ENCODE measurements at regions not wholly inside any gene's neighbourhood (a gene's known extent, or its start where the extent isn't known, plus 50 kb on each side); places are given as distances from the start of the nearest gene placed in this dataset.

DNA sequence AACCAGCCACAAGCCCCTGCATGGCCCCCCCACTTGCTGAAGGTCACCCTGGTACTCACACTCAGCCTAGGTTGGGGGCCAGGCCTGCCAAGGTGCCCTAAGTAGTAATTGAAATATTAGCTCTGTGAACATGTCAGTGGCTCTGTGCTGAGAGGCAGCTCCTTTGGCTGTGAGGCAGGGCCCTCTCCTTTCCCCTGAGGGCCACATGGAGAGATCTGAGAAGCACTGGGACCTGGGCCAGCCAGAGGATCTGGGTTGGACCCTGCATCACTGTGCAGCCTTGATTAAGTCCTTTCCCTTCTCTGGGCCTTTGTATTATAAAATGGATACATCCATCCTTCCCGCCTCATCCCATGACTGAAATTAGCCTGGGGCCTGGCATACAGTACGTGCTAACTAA lies 58.0 kb upstream of the FAM222A start:
- no peak for TF ChIP-seq CTCF (IDR thresholded peaks at IDR 0.05)
- no peak for TF ChIP-seq EZH2phosphoT487 (IDR thresholded peaks at IDR 0.05)
- no peak for TF ChIP-seq EZH2 (IDR thresholded peaks at IDR 0.05)

Data from neural progenitor cell (in vitro differentiated cells).